AG04450 (cell line): ENCODE measurements at regions not wholly inside any gene's neighbourhood (a gene's known extent, or its start where the extent isn't known, plus 50 kb on each side); places are given as distances from the start of the nearest gene placed in this dataset.

Source experiments
- CTCF ChIA-PET: fragments of 300-600, 350-600 bp; formaldehyde crosslinking; extraction: SDS; loops from one replicate; lab custom pipeline; 2022; ENCODE audit warnings: antibody characterized with exemption, inconsistent platforms; lab: Charles Lee
- POLR2A ChIA-PET: fragments of 350-600 bp; formaldehyde crosslinking; extraction: SDS; loops from one replicate; lab custom pipeline; 2021; ENCODE audit warnings: antibody characterized with exemption, inconsistent platforms; lab: Yijun Ruan, JAX
- DNase-seq: peaks from one replicate; pipeline ENCODE4 v3.0.0-alpha.2; 2011; ENCODE audit warnings: low read depth, low spot score
- H3K27ac ChIP-seq: one replicate; pipeline ENCODE4 v1.5.1; 2012; ENCODE audit warnings: low read depth, low read length, control low read depth
- H3K27me3 ChIP-seq: one replicate; pipeline ENCODE4 v1.6.0; 2012; ENCODE audit warnings: low read length; ENCODE audit not compliant: control insufficient read depth, insufficient read depth
- H3K4me3 ChIP-seq: 2 replicates; pipeline ENCODE4 v1.5.1; 2011; ENCODE audit warnings: mild to moderate bottlenecking, low read depth, low read length, control low read depth
- H3K9me3 ChIP-seq: 2 replicates; pipeline ENCODE4 v1.5.1; 2012; ENCODE audit warnings: low read length; ENCODE audit not compliant: control insufficient read depth, insufficient read depth
- TF ChIP-seq, protein P1 (sequence below): IDR thresholded peaks from 2 replicates; pipeline ENCODE4 v1.5.1; 2011; ENCODE audit warnings: low read depth, low read length, control low read depth, inconsistent platforms

DNA sequence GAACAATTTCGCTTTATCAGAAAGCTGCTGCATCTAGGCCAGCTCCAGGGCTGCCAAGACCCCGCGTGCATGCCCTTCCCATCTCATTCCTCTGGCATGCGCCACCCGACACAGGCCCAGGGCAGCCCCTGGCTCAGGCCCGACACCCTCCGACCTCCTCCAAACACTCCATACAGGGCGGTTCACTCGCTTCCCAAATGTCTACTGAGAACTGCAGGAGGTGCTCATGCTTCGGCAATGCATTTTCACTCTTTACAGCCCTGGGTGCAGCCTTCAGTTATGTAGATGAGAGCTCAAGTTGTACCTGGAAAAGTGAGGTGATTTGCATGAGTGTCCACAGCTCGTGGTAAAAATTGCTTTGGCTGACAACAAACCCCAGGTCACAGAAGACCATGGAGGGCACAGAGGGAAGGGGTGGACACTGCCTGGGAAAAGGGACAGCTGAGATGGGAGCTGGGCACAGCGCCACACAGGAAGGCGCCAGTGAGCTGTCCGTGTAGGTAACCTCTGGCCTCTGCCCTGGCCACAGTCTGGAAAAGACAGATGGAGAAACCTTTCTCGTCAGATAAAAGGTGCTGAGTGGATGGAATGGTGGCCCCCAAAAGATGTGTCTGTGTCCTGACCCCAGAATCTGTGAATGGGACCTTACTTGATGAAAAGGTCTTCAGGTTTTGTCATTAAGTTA is 1351.9 kb downstream of the BRD1 start:
- Histone ChIP-seq H3K27me3 (no peaks in the 10 kb centered on the region), H3K27ac (no peak overlapping the region), H3K9me3 (peaks cover 65% of the 10 kb centered on the region), H3K4me3 (no peak overlapping the region)
- CTCF ChIA-PET, result no interaction called here
- POLR2A ChIA-PET, result no interaction called here
- TF ChIP-seq, protein P1, sequence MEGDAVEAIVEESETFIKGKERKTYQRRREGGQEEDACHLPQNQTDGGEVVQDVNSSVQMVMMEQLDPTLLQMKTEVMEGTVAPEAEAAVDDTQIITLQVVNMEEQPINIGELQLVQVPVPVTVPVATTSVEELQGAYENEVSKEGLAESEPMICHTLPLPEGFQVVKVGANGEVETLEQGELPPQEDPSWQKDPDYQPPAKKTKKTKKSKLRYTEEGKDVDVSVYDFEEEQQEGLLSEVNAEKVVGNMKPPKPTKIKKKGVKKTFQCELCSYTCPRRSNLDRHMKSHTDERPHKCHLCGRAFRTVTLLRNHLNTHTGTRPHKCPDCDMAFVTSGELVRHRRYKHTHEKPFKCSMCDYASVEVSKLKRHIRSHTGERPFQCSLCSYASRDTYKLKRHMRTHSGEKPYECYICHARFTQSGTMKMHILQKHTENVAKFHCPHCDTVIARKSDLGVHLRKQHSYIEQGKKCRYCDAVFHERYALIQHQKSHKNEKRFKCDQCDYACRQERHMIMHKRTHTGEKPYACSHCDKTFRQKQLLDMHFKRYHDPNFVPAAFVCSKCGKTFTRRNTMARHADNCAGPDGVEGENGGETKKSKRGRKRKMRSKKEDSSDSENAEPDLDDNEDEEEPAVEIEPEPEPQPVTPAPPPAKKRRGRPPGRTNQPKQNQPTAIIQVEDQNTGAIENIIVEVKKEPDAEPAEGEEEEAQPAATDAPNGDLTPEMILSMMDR, result no peak
- no peak for DNase-seq

DNA sequence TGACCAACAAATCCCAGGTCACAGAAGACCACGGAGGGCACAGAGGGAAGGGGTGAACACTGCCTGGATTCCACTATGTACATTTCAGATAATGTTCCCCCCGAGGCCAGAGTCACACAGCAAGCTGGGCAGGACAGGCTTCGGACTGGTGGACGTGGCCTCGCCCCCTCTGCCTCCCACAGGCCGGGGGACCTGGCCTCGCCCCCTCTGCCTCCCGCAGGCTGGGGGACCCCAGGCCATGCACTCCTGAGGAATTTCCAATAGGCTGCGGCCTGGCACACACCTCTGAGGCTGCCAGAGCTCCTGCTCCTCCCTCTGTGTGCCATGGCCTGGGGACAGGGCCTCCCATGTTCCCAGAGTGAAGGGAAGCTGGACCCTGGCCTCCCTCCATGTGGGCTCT is 1352.8 kb downstream of the BRD1 start:
- ChIA-PET POLR2A (no interaction called here), CTCF (no interaction called here)
- TF ChIP-seq, protein P1, result no peak
- no peak overlapping the region for H3K27ac ChIP-seq
- H3K4me3 ChIP-seq, result no peak overlapping the region
- no peaks in the 10 kb centered on the region for H3K27me3 ChIP-seq
- no peak for DNase-seq
- H3K9me3 ChIP-seq, result peaks cover 65% of the 10 kb centered on the region

DNA sequence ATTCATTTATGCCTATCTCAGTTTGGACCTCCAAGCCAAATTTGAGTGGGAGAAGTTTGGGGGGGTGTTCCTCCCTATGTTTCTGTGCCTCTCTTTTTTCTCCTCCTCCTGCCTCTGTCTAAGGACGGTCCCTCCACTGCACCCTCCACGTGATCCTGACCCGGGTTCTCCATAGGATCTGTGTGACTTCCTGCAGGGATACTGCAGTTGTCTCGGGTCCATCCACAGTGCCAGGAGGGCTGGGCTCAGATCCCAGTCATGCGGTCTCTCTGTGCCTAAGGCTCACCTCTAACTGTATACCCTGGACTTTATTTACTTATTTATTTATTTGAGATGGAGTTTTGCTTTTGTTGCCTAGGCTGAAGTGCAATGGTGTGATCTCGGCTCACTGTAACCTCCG is 1354.5 kb downstream of the BRD1 start:
- Histone ChIP-seq H3K4me3 (no peak overlapping the region), H3K9me3 (peaks cover 50% of the 10 kb centered on the region), H3K27ac (no peak overlapping the region), H3K27me3 (no peaks in the 10 kb centered on the region)
- TF ChIP-seq, protein P1, result no peak
- ChIA-PET CTCF (no interaction called here), POLR2A (no interaction called here)
- no peak for DNase-seq

DNA sequence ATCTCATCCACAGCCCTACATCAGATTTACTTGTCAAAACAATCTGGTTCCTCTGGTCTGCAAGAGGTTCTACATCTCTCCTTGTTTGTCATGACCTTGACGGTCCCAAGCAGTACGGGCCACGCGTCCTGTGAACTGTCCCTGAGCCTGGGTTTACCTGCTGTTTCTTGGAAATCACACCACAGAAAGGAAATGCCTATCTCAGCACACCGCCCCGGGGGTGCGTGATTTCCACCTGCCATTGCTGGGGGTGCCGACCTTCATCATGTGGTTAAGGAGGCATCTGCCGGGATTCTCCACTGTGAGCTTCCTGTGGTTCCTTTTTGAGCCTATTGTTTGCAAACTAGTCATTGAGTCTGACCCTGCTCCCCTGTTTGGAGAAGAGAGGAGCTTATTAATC is 1363.4 kb downstream of the BRD1 start:
- Histone ChIP-seq H3K27me3 (no peaks in the 10 kb centered on the region), H3K4me3 (no peak overlapping the region), H3K27ac (no peak overlapping the region), H3K9me3 (peaks cover 50% of the 10 kb centered on the region)
- POLR2A ChIA-PET, result no interaction called here
- CTCF ChIA-PET, result no interaction called here
- TF ChIP-seq, protein P1, result no peak
- no peak for DNase-seq

DNA sequence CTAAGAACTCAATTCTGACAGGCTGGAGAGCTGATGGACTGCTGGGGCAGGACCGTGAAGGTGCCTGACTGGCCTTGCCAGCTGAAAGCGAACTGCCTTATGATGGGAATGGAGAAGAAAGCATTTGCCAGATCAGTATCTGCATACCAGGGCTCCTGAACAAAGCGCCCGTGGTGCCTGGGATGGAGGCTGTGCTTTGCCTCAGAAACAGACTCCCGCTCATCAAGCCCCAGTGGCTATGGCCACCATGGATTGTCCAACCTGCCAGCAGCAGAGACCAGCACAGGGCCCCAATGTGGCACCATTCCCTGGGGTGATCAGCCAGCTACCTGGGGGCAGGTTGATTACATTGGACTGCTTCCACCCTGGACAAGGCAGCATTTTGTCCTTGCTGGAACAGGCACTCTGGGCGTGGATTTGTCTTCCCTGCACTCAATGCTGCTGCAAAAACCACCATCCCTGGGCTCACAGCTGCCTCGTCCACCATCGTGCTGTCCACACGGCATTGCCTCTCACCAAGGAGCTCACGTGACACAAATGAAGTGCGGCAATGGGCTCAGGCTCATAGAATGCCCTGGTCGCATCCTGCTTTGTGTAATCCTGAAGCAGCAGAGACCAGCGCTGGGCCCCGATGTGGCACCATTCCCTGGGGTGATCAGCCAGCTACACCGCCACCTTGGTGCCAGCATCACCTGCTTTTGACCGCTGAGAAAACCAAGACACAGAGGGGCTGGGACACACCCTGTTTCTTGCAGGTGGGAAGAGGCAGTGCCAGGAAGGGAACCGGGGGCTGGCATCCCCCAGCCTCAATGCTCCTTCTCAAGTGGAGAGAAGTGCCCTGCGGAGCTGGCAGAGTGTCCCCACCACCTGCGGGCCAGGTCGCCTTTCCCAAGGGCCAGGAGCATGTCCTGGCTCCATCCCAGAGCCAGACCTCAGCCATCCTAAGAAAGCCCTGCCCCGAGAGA is 1367.5 kb downstream of the BRD1 start:
- CTCF ChIA-PET, result no interaction called here

More for the DNA sequence above, 1367.5 kb downstream of the BRD1 start:
- DNase-seq, result no peak
- TF ChIP-seq, protein P1, result no peak
- Histone ChIP-seq H3K27me3 (no peaks in the 10 kb centered on the region), H3K4me3 (no peak overlapping the region), H3K9me3 (peaks cover 76% of the 10 kb centered on the region), H3K27ac (no peak overlapping the region)
- POLR2A ChIA-PET, result no interaction called here
